ENCODE measurements at regions not wholly inside any gene's neighbourhood (a gene's known extent, or its start where the extent isn't known, plus 50 kb on each side); places are given as distances from the start of the nearest gene placed in this dataset.

DNA sequence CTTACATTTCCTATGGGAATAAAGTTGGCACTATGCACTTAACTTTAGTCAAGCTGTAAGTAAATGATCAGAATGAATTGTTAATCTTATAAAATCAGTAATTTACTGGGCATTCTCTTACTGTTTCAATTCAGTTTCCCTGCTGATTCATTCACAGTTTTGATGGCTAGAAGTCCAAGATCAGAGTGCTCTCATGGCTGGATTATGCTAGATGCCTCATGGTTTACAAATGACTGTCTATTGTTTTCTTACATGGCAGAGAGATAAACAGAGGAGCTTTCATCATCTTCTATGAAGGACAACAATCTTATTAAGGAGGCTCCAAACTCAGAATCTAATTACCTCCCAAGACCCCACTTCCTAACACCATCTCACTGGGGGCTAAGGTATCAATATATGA, 135.1 kb upstream of the CARD18 start:
- H3K27me3 ChIP-seq, result no peaks in the 10 kb centered on the region
- no peaks in the 10 kb centered on the region for H3K36me3 ChIP-seq
- intact Hi-C loops (cut with DNase I), result no loop called here
- DNase-seq, result no peak
- H3K27ac ChIP-seq, result no peak overlapping the region
- TF ChIP-seq POLR2A (IDR thresholded peaks at IDR 0.05), result no peak
- TF ChIP-seq, protein P1, sequence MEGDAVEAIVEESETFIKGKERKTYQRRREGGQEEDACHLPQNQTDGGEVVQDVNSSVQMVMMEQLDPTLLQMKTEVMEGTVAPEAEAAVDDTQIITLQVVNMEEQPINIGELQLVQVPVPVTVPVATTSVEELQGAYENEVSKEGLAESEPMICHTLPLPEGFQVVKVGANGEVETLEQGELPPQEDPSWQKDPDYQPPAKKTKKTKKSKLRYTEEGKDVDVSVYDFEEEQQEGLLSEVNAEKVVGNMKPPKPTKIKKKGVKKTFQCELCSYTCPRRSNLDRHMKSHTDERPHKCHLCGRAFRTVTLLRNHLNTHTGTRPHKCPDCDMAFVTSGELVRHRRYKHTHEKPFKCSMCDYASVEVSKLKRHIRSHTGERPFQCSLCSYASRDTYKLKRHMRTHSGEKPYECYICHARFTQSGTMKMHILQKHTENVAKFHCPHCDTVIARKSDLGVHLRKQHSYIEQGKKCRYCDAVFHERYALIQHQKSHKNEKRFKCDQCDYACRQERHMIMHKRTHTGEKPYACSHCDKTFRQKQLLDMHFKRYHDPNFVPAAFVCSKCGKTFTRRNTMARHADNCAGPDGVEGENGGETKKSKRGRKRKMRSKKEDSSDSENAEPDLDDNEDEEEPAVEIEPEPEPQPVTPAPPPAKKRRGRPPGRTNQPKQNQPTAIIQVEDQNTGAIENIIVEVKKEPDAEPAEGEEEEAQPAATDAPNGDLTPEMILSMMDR (IDR thresholded peaks at IDR 0.05), result no peak
- no peaks in the 10 kb centered on the region for H3K4me1 ChIP-seq
- no peaks in the 10 kb centered on the region for H3K9me3 ChIP-seq
- no peak overlapping the region for H3K4me3 ChIP-seq

DNA sequence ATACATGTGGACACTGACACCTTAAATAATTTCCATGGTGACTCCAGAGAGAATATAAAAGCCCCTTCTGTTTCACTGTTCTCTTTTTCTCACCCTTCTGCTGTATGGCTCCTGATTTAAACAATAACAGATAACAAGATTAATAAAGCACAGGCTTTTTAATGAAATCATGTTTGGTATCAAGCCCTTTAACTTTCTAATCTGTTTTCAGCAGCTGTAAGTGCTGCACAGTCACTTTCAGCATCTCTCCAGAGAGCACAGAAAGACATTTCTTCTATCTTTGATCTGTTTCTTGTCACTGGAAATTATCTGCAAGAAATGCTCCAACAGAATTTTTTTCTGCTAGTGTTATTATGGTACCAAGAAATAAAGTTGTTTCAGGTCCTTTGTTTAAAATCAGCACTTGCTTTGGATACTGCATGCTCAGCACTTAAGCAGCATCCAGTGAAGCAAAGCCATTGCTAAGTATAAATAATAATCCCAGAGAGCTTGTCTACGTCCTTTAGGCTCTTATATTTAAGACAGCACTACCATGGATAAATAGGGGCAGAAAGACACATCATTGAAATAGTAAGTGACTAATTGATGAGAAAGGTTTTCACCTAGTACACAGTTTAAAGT, 134.2 kb upstream of the CARD18 start:
- TF ChIP-seq, protein P1 (IDR thresholded peaks at IDR 0.05), result no peak
- TF ChIP-seq POLR2A (IDR thresholded peaks at IDR 0.05), result no peak
- DNase-seq, result no peak
- no peaks in the 10 kb centered on the region for H3K27me3 ChIP-seq
- no peaks in the 10 kb centered on the region for H3K36me3 ChIP-seq
- 70 to 94% methylated on average over 1 of the region's 1 CpG for WGBS, 2 donors
- no peaks in the 10 kb centered on the region for H3K4me1 ChIP-seq
- intact Hi-C loops (cut with DNase I), result no loop called here
- no peak overlapping the region for H3K27ac ChIP-seq
- H3K4me3 ChIP-seq, result no peak overlapping the region
- H3K9me3 ChIP-seq, result no peaks in the 10 kb centered on the region

DNA sequence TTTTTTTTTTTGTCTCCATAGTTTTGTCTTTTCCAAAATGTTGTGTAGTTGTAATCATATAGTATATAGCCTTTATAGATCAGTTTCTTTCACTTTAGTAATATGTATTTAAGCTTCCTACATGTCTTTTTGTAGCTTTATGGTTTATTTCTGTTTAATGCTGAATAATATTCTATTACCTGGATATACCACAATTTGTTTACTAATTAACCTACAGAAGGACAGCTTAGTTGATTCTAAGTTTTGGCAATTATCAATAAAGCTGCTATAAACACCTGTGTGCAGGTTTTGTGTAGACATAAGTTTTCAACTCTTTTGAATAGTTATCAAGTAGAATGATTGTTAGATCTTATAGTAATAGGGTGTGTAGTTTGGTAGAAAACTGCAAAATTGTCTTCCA, 130.3 kb upstream of the CARD18 start:
- intact Hi-C loops (cut with DNase I), result no loop called here
- no peak for TF ChIP-seq POLR2A (IDR thresholded peaks at IDR 0.05)
- TF ChIP-seq, protein P1 (IDR thresholded peaks at IDR 0.05), result no peak
- no peak overlapping the region for H3K4me3 ChIP-seq
- H3K27ac ChIP-seq, result no peak overlapping the region
- no peaks in the 10 kb centered on the region for H3K9me3 ChIP-seq
- H3K36me3 ChIP-seq, result no peaks in the 10 kb centered on the region
- DNase-seq, result no peak
- no peaks in the 10 kb centered on the region for H3K4me1 ChIP-seq
- no peaks in the 10 kb centered on the region for H3K27me3 ChIP-seq

DNA sequence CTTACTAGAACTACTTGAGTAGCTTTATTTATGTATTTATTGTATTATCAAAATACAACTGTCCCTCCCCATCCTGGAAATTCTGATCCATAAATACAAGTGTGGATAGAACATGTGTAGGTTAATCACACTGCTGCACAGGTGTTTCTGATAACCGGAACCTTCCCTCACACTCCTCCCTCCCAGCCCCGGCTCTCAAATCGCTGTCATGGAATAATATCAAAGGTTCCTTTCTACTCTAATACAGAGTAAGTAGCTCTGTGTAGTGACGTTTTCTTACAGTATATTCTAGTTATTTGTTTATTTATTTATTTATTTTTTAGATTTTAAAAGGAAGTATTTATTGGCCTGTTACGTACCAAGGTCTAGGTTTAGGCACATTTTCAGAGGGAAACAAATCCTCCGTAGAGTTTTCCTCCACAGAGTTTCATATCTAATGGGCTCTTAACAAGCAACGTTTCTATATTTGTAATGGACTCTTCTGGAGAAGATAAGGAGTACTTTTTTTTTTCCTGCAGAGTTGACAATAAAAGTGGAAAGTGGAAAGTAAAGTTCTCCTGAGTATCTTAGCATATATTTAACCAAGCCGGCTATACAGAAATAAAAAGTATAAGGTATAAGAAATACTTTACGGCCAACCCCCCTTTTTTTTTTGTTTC, 129.0 kb upstream of the CARD18 start:
- H3K9me3 ChIP-seq, result no peaks in the 10 kb centered on the region
- WGBS, 2 donors, result 80 to 83% methylated on average over 9 of the region's 9 CpGs
- H3K27me3 ChIP-seq, result no peaks in the 10 kb centered on the region
- TF ChIP-seq POLR2A (IDR thresholded peaks at IDR 0.05), result no peak
- TF ChIP-seq, protein P1 (IDR thresholded peaks at IDR 0.05), result no peak
- intact Hi-C loops (cut with DNase I), result no loop called here
- H3K4me3 ChIP-seq, result no peak overlapping the region
- H3K27ac ChIP-seq, result no peak overlapping the region
- no peaks in the 10 kb centered on the region for H3K36me3 ChIP-seq
- H3K4me1 ChIP-seq, result no peaks in the 10 kb centered on the region
- DNase-seq, result no peak

DNA sequence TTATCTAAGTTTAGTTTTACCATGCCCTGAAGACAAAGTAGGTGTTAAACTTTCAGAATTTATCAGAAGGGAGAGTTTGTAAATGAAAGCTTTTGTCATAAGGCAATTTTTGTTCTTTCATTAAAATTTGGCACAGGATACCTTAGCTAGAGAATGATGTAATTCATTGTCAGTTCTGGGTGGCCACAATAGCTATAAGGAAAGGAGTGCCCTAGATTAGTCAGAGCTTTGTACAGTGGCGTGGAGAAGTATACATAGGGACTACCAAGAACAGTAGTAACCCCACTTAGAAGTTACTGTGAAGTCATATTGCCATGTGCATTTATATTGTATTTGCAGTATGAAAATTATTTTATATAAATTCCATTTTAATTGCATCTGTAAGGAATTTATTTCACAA, 126.3 kb upstream of the CARD18 start:
- 30 to 33% methylated on average over 1 of the region's 1 CpG for WGBS, 2 donors
- H3K27ac ChIP-seq, result no peak overlapping the region
- DNase-seq, result no peak
- intact Hi-C loops (cut with DNase I), result no loop called here
- no peaks in the 10 kb centered on the region for H3K9me3 ChIP-seq
- H3K4me1 ChIP-seq, result no peaks in the 10 kb centered on the region
- H3K27me3 ChIP-seq, result no peaks in the 10 kb centered on the region
- no peak overlapping the region for H3K4me3 ChIP-seq
- TF ChIP-seq, protein P1 (IDR thresholded peaks at IDR 0.05), result no peak
- TF ChIP-seq POLR2A (IDR thresholded peaks at IDR 0.05), result no peak
- H3K36me3 ChIP-seq, result no peaks in the 10 kb centered on the region
